GM13976 (cell line): ENCODE measurements at regions not wholly inside any gene's neighbourhood (a gene's known extent, or its start where the extent isn't known, plus 50 kb on each side); places are given as distances from the start of the nearest gene placed in this dataset.
"Not testable (repeated sequence)": the region's sequence is repeated elsewhere in the genome, so short reads cannot be mapped to it uniquely, and the experiment has no call there.

ENCODE experiments used
- DNase-seq: peaks from one replicate; pipeline ENCODE4 v3.0.0; 2012; ENCODE audit warnings: low spot score
- CTCF ChIP-seq: IDR thresholded peaks from 2 replicates; pipeline ENCODE4 v1.5.1; 2012; ENCODE audit warnings: borderline replicate concordance, mild to moderate bottlenecking; ENCODE audit not compliant: insufficient read depth; ENCODE audit errors: extremely low read depth, missing control alignments, control extremely low read depth
- in situ Hi-C: fragments of 300-500 bp; cut with MboI; formaldehyde crosslinking; loops from one replicate; pipeline ENCODE4 v1.12.0; 2022; ENCODE audit warnings: low sequenced_read_pairs, mixed read lengths, inconsistent platforms; ENCODE audit not compliant: unreplicated experiment

DNA sequence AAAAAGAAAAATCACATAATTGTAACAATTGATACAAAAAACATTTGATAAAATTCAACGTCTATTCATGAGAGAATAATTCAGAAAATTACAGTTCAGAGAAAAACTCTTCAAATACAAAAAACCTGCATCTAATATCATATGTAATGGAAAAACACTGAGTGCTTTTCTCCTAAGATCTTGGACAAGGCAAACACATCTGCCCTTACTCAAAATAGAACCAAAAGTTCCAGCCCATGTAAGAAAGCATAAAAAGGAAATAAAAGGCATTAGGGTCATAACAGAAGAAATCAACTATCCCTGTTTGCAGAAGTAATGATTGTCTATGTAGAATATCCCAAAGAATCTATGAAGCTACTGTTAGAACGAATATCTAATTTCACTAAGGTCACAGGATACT lies 721.4 kb downstream of the RFPL4B start:
- no peak for DNase-seq
- TF ChIP-seq CTCF, result no peak
- in situ Hi-C loops, result no loop called here

- DNase-seq, in situ Hi-C loops: not testable (repeated sequence)
These were observed 723.6 kb downstream of the RFPL4B start for GRCh38 chr6:113070681-113071080.

GRCh38 chr6:113073611-113074191 lies 726.6 kb downstream of the RFPL4B start:
- in situ Hi-C loops, result no loop called here
- DNase-seq, result no peak
- TF ChIP-seq CTCF, result no peak

DNA sequence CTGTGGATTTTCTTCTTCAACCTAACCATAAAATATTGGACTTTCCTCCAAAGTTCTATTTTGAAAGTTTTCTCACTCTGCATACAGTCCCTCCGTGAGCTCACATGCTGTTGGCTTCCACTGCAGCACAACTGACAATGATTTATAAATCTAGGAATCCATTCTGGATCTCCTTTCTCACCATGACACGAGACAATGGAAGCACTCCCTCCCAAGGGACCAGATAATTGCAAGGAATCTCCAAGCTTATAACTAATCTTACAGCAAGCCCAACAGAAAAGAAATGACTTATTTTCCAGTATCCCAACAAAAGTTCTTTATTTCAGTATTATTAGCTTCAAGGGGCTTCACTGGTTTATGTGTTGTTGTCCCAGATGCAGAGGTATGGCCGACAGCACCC lies 729.0 kb downstream of the RFPL4B start:
- no peak for TF ChIP-seq CTCF
- in situ Hi-C loops, result no loop called here
- DNase-seq, result no peak

DNA sequence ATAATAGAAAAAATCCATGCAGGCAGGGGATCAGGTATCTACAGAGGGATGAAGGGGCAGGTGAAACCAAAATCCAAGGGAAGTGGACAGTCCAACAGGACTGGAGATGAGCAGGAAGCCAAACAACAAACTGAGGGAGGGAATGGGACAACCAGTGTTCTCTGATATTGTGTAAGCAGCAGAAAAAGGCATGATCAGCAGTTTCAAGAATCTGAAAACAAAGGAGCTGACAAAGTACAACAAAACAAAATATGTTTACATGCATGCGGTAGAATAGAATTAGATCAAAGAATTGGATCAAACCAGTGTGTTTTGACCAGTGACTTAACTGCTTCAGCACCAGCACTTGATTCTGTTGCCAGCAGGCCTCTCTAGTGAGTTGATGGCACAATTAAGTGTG lies 729.7 kb downstream of the RFPL4B start:
- no peak for TF ChIP-seq CTCF
- in situ Hi-C loops, result no loop called here
- no peak for DNase-seq

DNA sequence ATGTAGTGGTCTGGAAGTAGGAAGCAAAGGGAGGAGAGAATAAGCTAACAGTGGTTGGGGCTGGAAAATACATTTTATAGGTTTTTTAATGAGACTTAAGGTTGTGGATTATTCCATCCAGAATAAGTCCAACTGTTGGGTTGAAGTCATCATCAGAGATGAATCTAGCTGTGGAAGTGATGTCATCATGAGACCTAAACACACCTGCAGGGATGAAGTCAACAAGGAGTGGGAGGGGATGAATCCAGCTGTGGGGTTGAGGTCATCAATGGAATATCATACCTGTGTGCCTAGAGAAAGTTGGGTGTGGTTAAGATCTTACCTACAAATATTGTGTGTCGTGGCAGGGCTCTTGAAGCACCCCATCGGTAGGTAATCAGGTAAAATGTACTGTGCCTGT lies 730.7 kb downstream of the RFPL4B start:
- in situ Hi-C loops, result no loop called here
- DNase-seq, result no peak
- TF ChIP-seq CTCF, result no peak

- in situ Hi-C loops, result no loop called here
- DNase-seq, result no peak
- no peak for TF ChIP-seq CTCF
These were observed 731.7 kb downstream of the RFPL4B start for GRCh38 chr6:113078791-113079190.
